H1 (cell line): ENCODE measurements at regions not wholly inside any gene's neighbourhood (a gene's known extent, or its start where the extent isn't known, plus 50 kb on each side); places are given as distances from the start of the nearest gene placed in this dataset.

ENCODE experiments used
- EP300 ChIP-seq, 2 experiments: IDR thresholded peaks; 1 replicate in 1 of 2; 2 replicates in 1 of 2; pipeline ENCODE4 v1.6.1; 2011 to 2012; ENCODE audit warnings: low read depth in 2 of 2, low read length in 2 of 2, mild to moderate bottlenecking in 2 of 2, borderline replicate concordance in 1 of 2, inconsistent platforms in 1 of 2, moderate library complexity in 1 of 2
- GTF2F1 ChIP-seq: IDR thresholded peaks from 2 replicates; pipeline ENCODE4 v1.6.1; 2012; ENCODE audit warnings: low read depth, low read length, improper control_type of control experiment, borderline replicate concordance
- POLR2A ChIP-seq, 2 experiments: IDR thresholded peaks; 1 replicate in 1 of 2; 2 replicates in 1 of 2; pipeline ENCODE4 v1.6.1; 2011; ENCODE audit warnings: low read depth in 2 of 2, low read length in 2 of 2, mild to moderate bottlenecking in 2 of 2; ENCODE audit errors: control extremely low read depth in 1 of 2
- SP2 ChIP-seq: IDR thresholded peaks from 2 replicates; pipeline ENCODE4 v1.6.1; 2012; ENCODE audit warnings: mild to moderate bottlenecking, low read length, inconsistent platforms
- TF ChIP-seq, protein P1 (sequence below), 3 experiments: IDR thresholded peaks; 1 replicate in 2 of 3; 2 replicates in 1 of 3; pipeline versions ENCODE4 v1.5.1 to v1.6.1; 2011; ENCODE audit warnings: low read length in 3 of 3, mild to moderate bottlenecking in 3 of 3, inconsistent platforms in 2 of 3, low read depth in 1 of 3, moderate library complexity in 1 of 3; ENCODE audit not compliant: insufficient read depth in 1 of 3; ENCODE audit errors: control extremely low read depth in 1 of 3

DNA sequence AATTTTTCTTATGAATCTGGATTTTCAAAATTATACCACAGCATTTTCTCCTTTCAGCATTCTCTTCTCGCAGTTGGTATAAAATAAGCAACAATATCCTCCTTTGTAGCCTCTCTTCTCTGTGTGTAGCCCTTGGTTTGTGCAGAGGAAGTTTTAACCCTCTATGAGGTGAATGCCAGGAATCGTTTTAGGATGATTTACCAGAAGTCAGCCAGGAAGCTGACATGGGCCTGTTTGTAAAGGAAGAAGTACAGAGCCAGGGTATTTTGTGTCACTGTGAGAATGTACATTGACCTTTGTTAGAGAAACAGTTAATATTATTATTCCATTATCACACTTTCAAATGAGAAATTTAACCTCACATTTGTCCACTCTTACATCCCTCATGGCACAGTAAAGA lies 88.9 kb upstream of the RPL34 start:
- no peak for TF ChIP-seq POLR2A (IDR thresholded peaks at IDR 0.05; ENCODE audit: control extremely low read depth in 1 of 2, low read depth in 2 of 2, low read length in 2 of 2)
- TF ChIP-seq, protein P1, sequence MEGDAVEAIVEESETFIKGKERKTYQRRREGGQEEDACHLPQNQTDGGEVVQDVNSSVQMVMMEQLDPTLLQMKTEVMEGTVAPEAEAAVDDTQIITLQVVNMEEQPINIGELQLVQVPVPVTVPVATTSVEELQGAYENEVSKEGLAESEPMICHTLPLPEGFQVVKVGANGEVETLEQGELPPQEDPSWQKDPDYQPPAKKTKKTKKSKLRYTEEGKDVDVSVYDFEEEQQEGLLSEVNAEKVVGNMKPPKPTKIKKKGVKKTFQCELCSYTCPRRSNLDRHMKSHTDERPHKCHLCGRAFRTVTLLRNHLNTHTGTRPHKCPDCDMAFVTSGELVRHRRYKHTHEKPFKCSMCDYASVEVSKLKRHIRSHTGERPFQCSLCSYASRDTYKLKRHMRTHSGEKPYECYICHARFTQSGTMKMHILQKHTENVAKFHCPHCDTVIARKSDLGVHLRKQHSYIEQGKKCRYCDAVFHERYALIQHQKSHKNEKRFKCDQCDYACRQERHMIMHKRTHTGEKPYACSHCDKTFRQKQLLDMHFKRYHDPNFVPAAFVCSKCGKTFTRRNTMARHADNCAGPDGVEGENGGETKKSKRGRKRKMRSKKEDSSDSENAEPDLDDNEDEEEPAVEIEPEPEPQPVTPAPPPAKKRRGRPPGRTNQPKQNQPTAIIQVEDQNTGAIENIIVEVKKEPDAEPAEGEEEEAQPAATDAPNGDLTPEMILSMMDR (IDR thresholded peaks at IDR 0.05; ENCODE audit: control extremely low read depth in 1 of 3, insufficient read depth in 1 of 3, low read depth in 1 of 3, low read length in 3 of 3): no peak
- TF ChIP-seq GTF2F1: no peak
- TF ChIP-seq SP2: no peak
- no peak for TF ChIP-seq EP300 (IDR thresholded peaks at IDR 0.05; ENCODE audit: borderline replicate concordance in 1 of 2, low read depth in 2 of 2, low read length in 2 of 2)
